Activated T-helper 2 cell treated with anti-CD3 and anti-CD28 coated beads, Interferon-gamma antibody, Interleukin-2, Interleukin-4, amounts not matched to agents 10 μg/mL and 5 μg/mL and 100 μg/mL, durations not matched to agents 14 hours and 24 hours and 36 hours (primary cell): ENCODE measurements at regions not wholly inside any gene's neighbourhood (a gene's known extent, or its start where the extent isn't known, plus 50 kb on each side); places are given as distances from the start of the nearest gene placed in this dataset.

Experiments used
- DNase-seq: peaks from one replicate; pipeline ENCODE4 v3.0.0; 2021; ENCODE audit warnings: low spot score
- H3K27ac Mint-ChIP-seq: one replicate; pipeline ENCODE4 v1.8.0; 2021; ENCODE audit warnings: mixed read lengths
- H3K27me3 Mint-ChIP-seq: one replicate; pipeline ENCODE4 v1.8.0; 2021; ENCODE audit warnings: low read depth, mixed read lengths
- H3K36me3 Mint-ChIP-seq: one replicate; pipeline ENCODE4 v1.8.0; 2021; ENCODE audit warnings: low read depth, mixed read lengths
- H3K4me1 Mint-ChIP-seq: one replicate; pipeline ENCODE4 v1.8.0; 2021; ENCODE audit warnings: low read depth, mixed read lengths
- H3K4me3 Mint-ChIP-seq: one replicate; pipeline ENCODE4 v1.8.0; 2021; ENCODE audit warnings: low read depth, mild to moderate bottlenecking, moderate library complexity, mixed read lengths
- H3K9me3 Mint-ChIP-seq: one replicate; pipeline ENCODE4 v1.8.0; 2021; ENCODE audit warnings: mixed read lengths
- intact Hi-C: fragments of 100-400 bp; cut with micrococcal nuclease; formaldehyde crosslinking; loops from one replicate; pipeline ENCODE4 v1.15.1; 2023

DNA sequence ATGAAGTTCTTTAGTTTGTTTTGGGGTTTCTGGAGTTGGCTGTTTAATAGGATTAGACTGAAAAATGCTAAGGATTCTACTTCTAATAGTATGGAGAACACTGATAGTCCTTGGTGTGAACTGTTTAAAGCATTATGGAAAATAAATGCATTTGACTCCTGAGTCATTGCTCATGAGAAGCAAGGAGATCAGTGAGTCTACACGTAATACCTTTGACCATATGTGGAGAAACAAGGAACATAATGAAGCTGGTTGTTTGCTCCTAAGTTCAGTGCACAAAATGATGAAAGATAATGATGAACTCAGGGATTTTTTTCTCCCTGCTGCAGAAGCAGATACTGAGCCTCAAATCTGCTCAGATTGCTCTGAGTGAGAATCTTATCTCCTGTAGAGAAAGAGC is 158.9 kb upstream of the COL11A1 start:
- Mint-ChIP-seq H3K9me3 (no peaks in the 10 kb centered on the region), H3K36me3 (no peaks in the 10 kb centered on the region), H3K27me3 (no peaks in the 10 kb centered on the region), H3K27ac (no peak overlapping the region), H3K4me3 (no peak overlapping the region), H3K4me1 (no peaks in the 10 kb centered on the region)
- intact Hi-C loops: no loop called here
- no peak for DNase-seq

GRCh38 chr1:103266036-103266435 is 157.7 kb upstream of the COL11A1 start:
- Mint-ChIP-seq H3K9me3 (no peaks in the 10 kb centered on the region), H3K4me1 (no peaks in the 10 kb centered on the region), H3K27me3 (no peaks in the 10 kb centered on the region), H3K27ac (no peak overlapping the region), H3K4me3 (no peak overlapping the region), H3K36me3 (no peaks in the 10 kb centered on the region)
- intact Hi-C loops: no loop called here
- DNase-seq: no peak

DNA sequence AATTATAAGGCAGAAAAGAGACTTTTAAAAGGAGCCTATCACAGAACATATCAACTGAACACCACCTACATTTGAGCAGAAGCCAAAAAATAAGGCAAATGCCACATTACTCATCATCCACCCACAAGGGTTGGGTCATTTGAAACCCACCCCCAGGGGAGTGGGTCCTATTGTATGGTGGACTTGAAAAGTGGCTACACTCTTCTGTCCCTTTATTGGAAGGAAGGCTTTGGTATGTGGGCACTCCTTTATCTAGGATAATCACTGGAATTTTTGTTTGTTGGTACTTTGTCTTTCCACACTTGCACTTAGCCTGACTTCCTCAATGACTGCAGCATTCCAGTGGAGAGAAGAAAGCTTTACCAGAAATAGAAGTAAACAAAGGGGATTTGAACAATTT is 157.2 kb upstream of the COL11A1 start:
- Mint-ChIP-seq H3K27ac (no peak overlapping the region), H3K4me1 (no peaks in the 10 kb centered on the region), H3K27me3 (no peaks in the 10 kb centered on the region), H3K9me3 (no peaks in the 10 kb centered on the region), H3K36me3 (no peaks in the 10 kb centered on the region), H3K4me3 (no peak overlapping the region)
- no peak for DNase-seq
- intact Hi-C loops: no loop called here

DNA sequence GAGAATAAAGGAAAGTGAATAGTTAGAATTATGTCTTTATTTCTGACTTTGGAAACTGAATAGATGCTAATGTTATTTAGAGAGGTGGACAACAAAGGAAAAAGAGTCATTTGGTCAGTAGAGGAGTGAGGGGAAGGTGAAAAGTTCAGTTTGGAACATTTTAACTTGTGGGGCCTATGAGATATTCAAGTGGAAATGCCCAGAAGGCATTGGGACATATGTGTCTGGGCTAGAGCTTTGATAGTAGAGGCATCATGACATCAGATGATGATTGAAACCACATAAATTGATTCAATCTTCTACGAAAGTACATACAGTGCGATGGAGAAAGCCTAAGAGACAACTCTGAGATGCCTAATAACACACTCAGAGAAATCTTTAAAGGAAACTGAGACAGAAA is 151.7 kb upstream of the COL11A1 start:
- no peaks in the 10 kb centered on the region for H3K36me3 Mint-ChIP-seq
- intact Hi-C loops: no loop called here
- H3K27ac Mint-ChIP-seq: no peak overlapping the region
- H3K4me3 Mint-ChIP-seq: no peak overlapping the region
- H3K4me1 Mint-ChIP-seq: no peaks in the 10 kb centered on the region
- H3K9me3 Mint-ChIP-seq: no peaks in the 10 kb centered on the region
- no peak for DNase-seq
- H3K27me3 Mint-ChIP-seq: no peaks in the 10 kb centered on the region

DNA sequence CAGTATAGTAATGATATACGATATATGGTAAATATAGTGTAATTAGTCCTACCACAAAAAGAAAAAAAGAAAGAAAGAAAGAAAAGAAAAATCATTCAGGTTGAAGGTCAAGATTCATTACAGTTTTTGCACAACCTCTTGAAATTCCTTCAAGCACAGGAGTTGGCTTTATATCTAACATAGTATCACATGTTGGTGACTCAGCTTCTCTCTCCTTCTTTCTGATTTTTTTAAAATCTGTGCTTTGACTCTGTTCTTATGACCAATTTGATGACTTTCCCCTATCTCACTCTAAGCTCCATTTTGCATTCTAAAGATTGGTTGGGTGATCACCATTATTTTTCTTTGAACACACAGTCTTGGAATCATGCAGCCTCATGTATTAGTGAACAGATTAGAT is 148.2 kb upstream of the COL11A1 start:
- H3K4me1 Mint-ChIP-seq: no peaks in the 10 kb centered on the region
- intact Hi-C loops: no loop called here
- no peaks in the 10 kb centered on the region for H3K9me3 Mint-ChIP-seq
- H3K4me3 Mint-ChIP-seq: no peak overlapping the region
- H3K27ac Mint-ChIP-seq: no peak overlapping the region
- DNase-seq: no peak
- H3K27me3 Mint-ChIP-seq: no peaks in the 10 kb centered on the region
- H3K36me3 Mint-ChIP-seq: no peaks in the 10 kb centered on the region

DNA sequence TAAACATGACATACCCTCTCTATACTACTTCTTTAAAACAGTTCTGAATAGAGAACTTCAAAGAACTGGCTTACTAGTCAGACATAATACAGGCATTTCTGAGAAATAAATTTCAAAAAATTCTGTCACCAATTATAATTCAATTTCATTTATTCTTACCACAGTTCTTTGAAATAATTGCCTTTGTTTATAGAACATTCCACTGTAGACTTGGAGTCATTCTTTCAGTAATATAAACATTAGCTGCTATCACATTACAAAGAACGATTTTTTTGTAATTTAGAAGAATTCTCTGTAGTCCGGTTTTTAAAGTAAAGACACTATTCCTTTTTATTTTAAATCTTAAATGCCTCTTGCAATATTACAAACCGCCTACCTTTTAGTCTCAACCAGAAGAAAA is 146.4 kb upstream of the COL11A1 start:
- Mint-ChIP-seq H3K27ac (no peak overlapping the region), H3K9me3 (no peaks in the 10 kb centered on the region), H3K4me3 (no peak overlapping the region), H3K4me1 (no peaks in the 10 kb centered on the region), H3K36me3 (no peaks in the 10 kb centered on the region), H3K27me3 (no peaks in the 10 kb centered on the region)
- no peak for DNase-seq
- intact Hi-C loops: no loop called here

DNA sequence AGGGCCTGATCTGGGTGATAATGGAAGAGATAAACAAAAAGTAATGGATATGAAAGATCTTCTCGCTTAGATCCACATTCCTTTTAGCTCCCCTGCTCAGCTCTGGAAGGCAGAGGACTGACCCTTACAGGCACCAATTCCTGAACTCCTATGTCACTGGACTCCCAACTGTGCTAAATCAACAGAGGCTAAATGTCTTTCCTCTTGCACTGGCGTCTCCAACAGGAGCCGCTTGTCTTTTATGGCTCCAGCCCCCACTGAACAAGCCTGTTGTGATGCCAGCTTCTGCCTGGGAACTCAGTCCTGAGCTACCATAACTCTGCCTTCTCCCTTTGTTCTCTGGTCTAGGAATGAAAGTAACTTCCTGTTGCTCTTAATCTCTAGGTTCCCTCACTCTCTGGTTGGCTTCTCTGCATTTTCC is 142.1 kb upstream of the COL11A1 start:
- Mint-ChIP-seq H3K36me3 (no peaks in the 10 kb centered on the region), H3K27me3 (no peaks in the 10 kb centered on the region), H3K9me3 (no peaks in the 10 kb centered on the region), H3K4me1 (no peaks in the 10 kb centered on the region), H3K4me3 (no peak overlapping the region), H3K27ac (no peak overlapping the region)
- intact Hi-C loops: no loop called here
- DNase-seq: no peak

DNA sequence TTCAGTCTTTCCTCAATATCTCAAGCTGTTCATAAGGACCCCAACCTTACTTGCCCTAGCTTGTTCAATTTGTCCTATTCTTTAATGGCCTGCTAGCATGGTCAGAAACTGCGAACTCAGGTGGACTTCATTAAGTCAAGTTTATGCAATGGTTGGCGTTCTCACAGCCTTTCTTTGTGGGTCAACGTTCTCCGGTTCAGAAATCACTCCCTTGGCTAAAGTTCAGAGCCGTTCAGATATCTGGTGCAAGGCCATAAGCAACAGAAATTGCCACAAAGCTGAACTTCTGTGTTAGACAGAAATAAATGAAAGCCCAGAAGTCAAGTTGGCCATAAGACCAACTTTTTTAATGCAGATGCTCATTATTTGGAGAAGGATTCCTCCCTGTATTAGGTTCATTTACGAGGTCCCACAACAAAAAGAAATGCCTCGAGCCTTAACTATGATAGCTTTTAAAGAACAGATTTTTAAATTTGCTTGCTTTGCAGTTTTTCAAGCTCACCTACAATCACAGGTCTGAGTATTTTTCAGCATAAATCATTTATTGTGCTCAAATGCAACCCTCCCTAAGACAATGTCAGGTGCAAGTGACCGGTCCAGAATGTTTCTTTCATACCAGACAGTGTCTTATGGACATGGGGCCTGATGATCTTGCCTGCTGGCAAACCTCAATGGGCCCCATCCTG is 140.2 kb upstream of the COL11A1 start:
- no peaks in the 10 kb centered on the region for H3K9me3 Mint-ChIP-seq
- H3K4me1 Mint-ChIP-seq: no peaks in the 10 kb centered on the region
- intact Hi-C loops: no loop called here
- no peaks in the 10 kb centered on the region for H3K27me3 Mint-ChIP-seq
- no peaks in the 10 kb centered on the region for H3K36me3 Mint-ChIP-seq
- no peak for DNase-seq
- H3K27ac Mint-ChIP-seq: no peak overlapping the region
- no peak overlapping the region for H3K4me3 Mint-ChIP-seq

DNA sequence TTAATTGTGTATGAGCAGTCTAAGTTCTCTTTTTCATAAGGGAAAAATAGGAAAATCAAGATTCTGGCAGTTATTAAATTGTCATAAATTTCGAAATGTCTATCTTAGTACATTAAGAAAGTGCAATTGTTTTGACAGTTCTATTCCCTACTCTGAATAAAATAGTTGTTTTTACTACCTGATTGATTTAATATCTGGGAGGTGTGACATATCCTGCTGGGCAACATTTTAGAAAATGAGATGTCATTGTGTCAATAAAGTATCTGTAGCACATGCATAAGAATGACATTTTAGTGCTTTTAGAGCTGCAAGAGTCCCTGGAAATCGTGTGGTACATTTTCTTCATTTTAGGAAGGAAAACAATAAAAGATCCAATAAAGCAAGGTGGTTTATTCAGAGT is 139.2 kb upstream of the COL11A1 start:
- H3K27ac Mint-ChIP-seq: no peak overlapping the region
- H3K4me3 Mint-ChIP-seq: no peak overlapping the region
- no peaks in the 10 kb centered on the region for H3K27me3 Mint-ChIP-seq
- H3K4me1 Mint-ChIP-seq: no peaks in the 10 kb centered on the region
- H3K36me3 Mint-ChIP-seq: no peaks in the 10 kb centered on the region
- no peak for DNase-seq
- intact Hi-C loops: no loop called here
- no peaks in the 10 kb centered on the region for H3K9me3 Mint-ChIP-seq

DNA sequence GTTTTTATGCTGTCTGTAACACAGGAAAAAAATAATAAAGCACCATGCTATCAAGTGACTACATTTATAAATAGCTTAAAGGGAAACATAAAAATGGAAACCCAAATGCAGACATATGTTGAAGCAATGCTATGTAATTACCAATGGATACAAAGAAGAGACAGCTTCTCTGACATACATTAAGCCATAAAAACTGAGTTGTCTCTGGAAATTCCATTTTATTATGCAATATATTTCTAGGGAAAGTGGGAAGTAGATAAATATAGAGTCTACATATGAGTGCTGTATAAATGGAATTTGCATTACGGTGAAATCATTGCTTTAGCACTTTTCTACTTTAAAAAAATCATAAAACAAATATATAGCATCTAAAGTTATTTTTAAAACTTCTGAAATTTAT is 135.2 kb upstream of the COL11A1 start:
- intact Hi-C loops: no loop called here

GRCh38 chr1:103239034-103239433 is 130.7 kb upstream of the COL11A1 start:
- Mint-ChIP-seq H3K36me3 (no peaks in the 10 kb centered on the region), H3K4me3 (no peak overlapping the region), H3K27me3 (no peaks in the 10 kb centered on the region), H3K4me1 (no peaks in the 10 kb centered on the region), H3K27ac (no peak overlapping the region), H3K9me3 (no peaks in the 10 kb centered on the region)
- DNase-seq: no peak
- intact Hi-C loops: no loop called here

More for the DNA sequence above, 135.2 kb upstream of the COL11A1 start:
- Mint-ChIP-seq H3K9me3 (no peaks in the 10 kb centered on the region), H3K4me3 (no peak overlapping the region), H3K27ac (no peak overlapping the region), H3K27me3 (no peaks in the 10 kb centered on the region), H3K36me3 (no peaks in the 10 kb centered on the region), H3K4me1 (no peaks in the 10 kb centered on the region)
- no peak for DNase-seq

DNA sequence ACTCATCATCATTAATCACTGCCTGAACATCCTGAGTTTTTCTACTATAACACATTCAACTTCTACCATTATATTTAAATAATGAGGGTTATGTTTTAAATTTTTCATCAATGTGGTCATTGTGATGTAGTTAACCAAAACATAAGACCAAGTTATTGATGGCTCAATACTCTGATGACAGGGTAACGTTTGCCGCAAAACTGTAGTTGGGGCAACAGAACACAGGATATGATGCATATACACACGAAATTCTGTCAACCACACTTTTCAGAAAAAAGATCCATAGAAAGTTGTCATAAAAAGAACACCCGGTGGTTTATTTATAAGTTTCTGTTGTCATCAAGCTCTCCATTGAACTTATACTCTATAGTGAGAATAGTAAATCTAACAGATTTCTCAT is 121.7 kb upstream of the COL11A1 start:
- Mint-ChIP-seq H3K4me3 (no peak overlapping the region), H3K36me3 (no peaks in the 10 kb centered on the region), H3K4me1 (no peaks in the 10 kb centered on the region), H3K27me3 (no peaks in the 10 kb centered on the region), H3K9me3 (no peaks in the 10 kb centered on the region), H3K27ac (no peak overlapping the region)
- no peak for DNase-seq
- intact Hi-C loops: no loop called here

GRCh38 chr1:103220631-103221041 is 112.3 kb upstream of the COL11A1 start:
- no peaks in the 10 kb centered on the region for H3K9me3 Mint-ChIP-seq
- no peak for DNase-seq
- intact Hi-C loops: no loop called here
- no peaks in the 10 kb centered on the region for H3K36me3 Mint-ChIP-seq
- no peaks in the 10 kb centered on the region for H3K27me3 Mint-ChIP-seq
- H3K4me1 Mint-ChIP-seq: no peaks in the 10 kb centered on the region
- no peak overlapping the region for H3K4me3 Mint-ChIP-seq
- no peak overlapping the region for H3K27ac Mint-ChIP-seq

- H3K36me3 Mint-ChIP-seq: no peaks in the 10 kb centered on the region
- H3K9me3 Mint-ChIP-seq: no peaks in the 10 kb centered on the region
- no peak for DNase-seq
- intact Hi-C loops: no loop called here
- no peaks in the 10 kb centered on the region for H3K4me1 Mint-ChIP-seq
- H3K27me3 Mint-ChIP-seq: no peaks in the 10 kb centered on the region
- no peak overlapping the region for H3K4me3 Mint-ChIP-seq
- no peak overlapping the region for H3K27ac Mint-ChIP-seq
These were observed 110.5 kb upstream of the COL11A1 start for GRCh38 chr1:103218821-103219220.
